Mesenchymal stem cell (in vitro differentiated cells and primary cell): ENCODE measurements at regions not wholly inside any gene's neighbourhood (a gene's known extent, or its start where the extent isn't known, plus 50 kb on each side); places are given as distances from the start of the nearest gene placed in this dataset.

Experiments
- DNase-seq: peaks from one replicate; pipeline ENCODE4 v3.0.0-alpha.2; 2013
- H2AFZ ChIP-seq: one replicate; pipeline ENCODE4 v1.6.1; 2013; ENCODE audit warnings: low read depth, mild to moderate bottlenecking, control low read depth, inconsistent platforms, low read length, moderate library complexity
- H2AK5ac ChIP-seq: 2 replicates; pipeline ENCODE4 v1.6.1; 2013; ENCODE audit warnings: low read length, moderate library complexity, mild to moderate bottlenecking, inconsistent platforms; ENCODE audit not compliant: severe bottlenecking
- H2BK120ac ChIP-seq: one replicate; pipeline ENCODE4 v1.6.1; 2013; ENCODE audit warnings: low read depth, mild to moderate bottlenecking, inconsistent platforms, low read length, moderate library complexity
- H2BK12ac ChIP-seq, 2 experiments: one replicate each; pipeline ENCODE4 v1.6.1; 2013; ENCODE audit warnings: inconsistent platforms in 2 of 2, low read length in 2 of 2, mild to moderate bottlenecking in 2 of 2, moderate library complexity in 2 of 2, control low read depth in 1 of 2
- H2BK15ac ChIP-seq: one replicate; pipeline ENCODE4 v1.6.1; 2013; ENCODE audit warnings: mild to moderate bottlenecking, low read depth, inconsistent platforms; ENCODE audit not compliant: poor library complexity, severe bottlenecking
- H2BK5ac ChIP-seq: 2 replicates; pipeline ENCODE4 v1.6.1; 2013; ENCODE audit warnings: low read depth, mild to moderate bottlenecking, low read length, control low read depth, inconsistent platforms; ENCODE audit not compliant: poor library complexity, severe bottlenecking
- H3K14ac ChIP-seq, 2 experiments: one replicate each; pipeline ENCODE4 v1.6.1; 2013; ENCODE audit warnings: inconsistent platforms in 2 of 2, low read length in 2 of 2, control low read depth in 1 of 2, mild to moderate bottlenecking in 1 of 2, moderate library complexity in 1 of 2
- H3K18ac ChIP-seq, 2 experiments: one replicate each; pipeline ENCODE4 v1.6.1; 2013; ENCODE audit warnings: inconsistent platforms in 2 of 2, low read length in 2 of 2, control low read depth in 1 of 2, low read depth in 1 of 2, mild to moderate bottlenecking in 1 of 2
- H3K23ac ChIP-seq, 2 experiments: one replicate each; pipeline ENCODE4 v1.6.1; 2013; ENCODE audit warnings: inconsistent platforms in 2 of 2, low read length in 2 of 2, mild to moderate bottlenecking in 2 of 2, moderate library complexity in 2 of 2, control low read depth in 1 of 2
- H3K27ac ChIP-seq: 2 replicates; pipeline ENCODE4 v1.5.1; 2013; ENCODE audit warnings: mild to moderate bottlenecking, moderate library complexity, low read length, control low read depth, inconsistent platforms; ENCODE audit not compliant: poor library complexity, severe bottlenecking
- H3K27me3 ChIP-seq, 2 experiments: 2 replicates each; pipeline versions ENCODE4 v1.6.1 to v1.7.0; 2013; ENCODE audit warnings: low read length in 2 of 2, mild to moderate bottlenecking in 2 of 2, moderate library complexity in 2 of 2, control low read depth in 1 of 2, inconsistent platforms in 1 of 2; ENCODE audit not compliant: control insufficient read depth in 1 of 2, insufficient read depth in 1 of 2
- H3K36me3 ChIP-seq, 2 experiments: 2 replicates each; pipeline versions ENCODE4 v1.6.1 to v1.7.0; 2013; ENCODE audit warnings: low read length in 2 of 2, control low read depth in 1 of 2, inconsistent platforms in 1 of 2, low read depth in 1 of 2, mild to moderate bottlenecking in 1 of 2; ENCODE audit not compliant: insufficient read depth in 2 of 2, control insufficient read depth in 1 of 2
- H3K4ac ChIP-seq, 2 experiments: one replicate each; pipeline ENCODE4 v1.6.1; 2013; ENCODE audit warnings: inconsistent platforms in 2 of 2, low read length in 2 of 2, mild to moderate bottlenecking in 2 of 2, moderate library complexity in 2 of 2, control low read depth in 1 of 2, low read depth in 1 of 2
- H3K4me1 ChIP-seq: 2 replicates; pipeline ENCODE4 v1.6.1; 2013; ENCODE audit warnings: low read depth, low read length, control low read depth; ENCODE audit not compliant: control insufficient read depth, insufficient read depth
- H3K4me2 ChIP-seq: 2 replicates; pipeline ENCODE4 v1.6.1; 2013; ENCODE audit warnings: low read length, mild to moderate bottlenecking, inconsistent platforms; ENCODE audit not compliant: poor library complexity, severe bottlenecking
- H3K4me3 ChIP-seq, 2 experiments: 2 replicates each; pipeline versions ENCODE4 v1.5.1 to v1.7.0; 2013; ENCODE audit warnings: low read length in 2 of 2, mild to moderate bottlenecking in 2 of 2, control low read depth in 1 of 2, low read depth in 1 of 2; ENCODE audit not compliant: insufficient read depth in 1 of 2
- H3K79me1 ChIP-seq: replicated peaks from 2 replicates; pipeline ENCODE4 v1.6.1; 2013; ENCODE audit warnings: mild to moderate bottlenecking, control low read depth, low read length, inconsistent platforms; ENCODE audit not compliant: poor library complexity, severe bottlenecking
- H3K9ac ChIP-seq: 2 replicates; pipeline ENCODE4 v1.7.0; 2013; ENCODE audit warnings: mild to moderate bottlenecking, low read length, moderate library complexity
- H3K9me3 ChIP-seq: 2 replicates; pipeline ENCODE4 v1.7.0; 2013; ENCODE audit warnings: mild to moderate bottlenecking, low read length; ENCODE audit not compliant: control insufficient read depth
- H4K8ac ChIP-seq: one replicate; pipeline ENCODE4 v1.6.1; 2013; ENCODE audit warnings: inconsistent platforms, mild to moderate bottlenecking, low read length, moderate library complexity
- H4K91ac ChIP-seq: one replicate; pipeline ENCODE4 v1.6.1; 2013; ENCODE audit warnings: mild to moderate bottlenecking, low read length, inconsistent platforms
- WGBS: methylation state at CpG from one replicate; pipeline ENCODE4 v1.1.7; 2013; ENCODE audit warnings: mixed read lengths; 5-methylcytosine and 5-hydroxymethylcytosine counted together

- Histone ChIP-seq H4K8ac (no peak overlapping the region), H3K9ac (no peak overlapping the region), H3K4me3 (no peak overlapping the region), H2BK12ac (no peak overlapping the region), H3K4me1 (peaks cover 2% of the 10 kb centered on the region), H3K9me3 (peaks cover 9% of the 10 kb centered on the region), H3K14ac (no peak overlapping the region), H2BK120ac (no peak overlapping the region), H3K18ac (no peak overlapping the region), H3K36me3 (no peaks in the 10 kb centered on the region), H2AK5ac (no peak overlapping the region), H3K4me2 (no peak overlapping the region), H2AFZ (no peak overlapping the region), H2BK5ac (no peak overlapping the region), H3K27me3 (no peaks in the 10 kb centered on the region), H3K4ac (no peak overlapping the region), H3K27ac (no peak overlapping the region), H3K23ac (no peak overlapping the region), H3K79me1 (no peaks in the 10 kb centered on the region), H2BK15ac (no peak overlapping the region), H4K91ac (no peak overlapping the region)
- WGBS = 52% methylated on average over 3 of the region's 3 CpGs
- DNase-seq = no peak
Observed at GRCh38 chr20:24357931-24358330, 111.5 kb upstream of the SYNDIG1 start.

GRCh38 chr20:24357177-24357576 is 112.3 kb upstream of the SYNDIG1 start:
- no peaks in the 10 kb centered on the region for H3K79me1 ChIP-seq
- H3K27ac ChIP-seq = no peak overlapping the region
- no peak overlapping the region for H3K4me2 ChIP-seq
- H3K9me3 ChIP-seq = peaks cover 4% of the 10 kb centered on the region
- H2BK15ac ChIP-seq = no peak overlapping the region
- H2BK12ac ChIP-seq = no peak overlapping the region
- no peak overlapping the region for H3K4me3 ChIP-seq
- no peak overlapping the region for H2AFZ ChIP-seq
- H2BK120ac ChIP-seq = no peak overlapping the region
- no peak for DNase-seq
- no peaks in the 10 kb centered on the region for H3K36me3 ChIP-seq
- H4K91ac ChIP-seq = no peak overlapping the region
- WGBS = 70% methylated on average over 3 of the region's 3 CpGs
- H3K18ac ChIP-seq = no peak overlapping the region
- no peak overlapping the region for H3K23ac ChIP-seq
- no peaks in the 10 kb centered on the region for H3K27me3 ChIP-seq
- no peak overlapping the region for H2AK5ac ChIP-seq
- no peak overlapping the region for H3K14ac ChIP-seq
- H3K9ac ChIP-seq = no peak overlapping the region
- H4K8ac ChIP-seq = no peak overlapping the region
- H3K4me1 ChIP-seq = peaks cover 2% of the 10 kb centered on the region
- H2BK5ac ChIP-seq = no peak overlapping the region
- no peak overlapping the region for H3K4ac ChIP-seq

- H3K4me3 ChIP-seq = no peak overlapping the region
Observed at GRCh38 chr20:24353135-24353690, 116.2 kb upstream of the SYNDIG1 start.

GRCh38 chr20:24350923-24351368 is 118.5 kb upstream of the SYNDIG1 start:
- H3K14ac ChIP-seq = no peak overlapping the region
- H3K27me3 ChIP-seq = no peaks in the 10 kb centered on the region
- no peak overlapping the region for H2BK15ac ChIP-seq
- no peak overlapping the region for H3K4me2 ChIP-seq
- no peak overlapping the region for H2BK120ac ChIP-seq
- H3K9ac ChIP-seq = no peak overlapping the region
- H3K9me3 ChIP-seq = no peaks in the 10 kb centered on the region
- H3K18ac ChIP-seq = no peak overlapping the region
- H2BK5ac ChIP-seq = no peak overlapping the region
- no peak overlapping the region for H3K23ac ChIP-seq
- WGBS = 85% methylated on average over 7 of the region's 7 CpGs
- no peak overlapping the region for H3K27ac ChIP-seq
- H3K36me3 ChIP-seq = no peaks in the 10 kb centered on the region
- H2AFZ ChIP-seq = no peak overlapping the region
- no peak overlapping the region for H2AK5ac ChIP-seq
- no peak overlapping the region for H2BK12ac ChIP-seq
- peaks cover 2% of the 10 kb centered on the region for H3K4me1 ChIP-seq
- H3K79me1 ChIP-seq = no peaks in the 10 kb centered on the region
- no peak overlapping the region for H3K4me3 ChIP-seq
- DNase-seq = no peak
- no peak overlapping the region for H4K91ac ChIP-seq
- H3K4ac ChIP-seq = no peak overlapping the region
- no peak overlapping the region for H4K8ac ChIP-seq

More at GRCh38 chr20:24353135-24353690, 116.2 kb upstream of the SYNDIG1 start:
- no peak overlapping the region for H2BK12ac ChIP-seq
- no peak overlapping the region for H3K4me2 ChIP-seq
- no peak overlapping the region for H3K9ac ChIP-seq
- no peak overlapping the region for H4K91ac ChIP-seq
- no peak overlapping the region for H2BK120ac ChIP-seq
- H3K27ac ChIP-seq = no peak overlapping the region
- H3K14ac ChIP-seq = no peak overlapping the region
- no peaks in the 10 kb centered on the region for H3K27me3 ChIP-seq
- no peak overlapping the region for H4K8ac ChIP-seq
- DNase-seq = no peak
- no peak overlapping the region for H2AFZ ChIP-seq
- H2AK5ac ChIP-seq = no peak overlapping the region
- 80% methylated on average over 2 of the region's 4 CpGs for WGBS
- no peaks in the 10 kb centered on the region for H3K36me3 ChIP-seq
- no peak overlapping the region for H3K23ac ChIP-seq
- H3K9me3 ChIP-seq = no peaks in the 10 kb centered on the region
- H3K4me1 ChIP-seq = peaks cover 4% of the 10 kb centered on the region
- H3K18ac ChIP-seq = no peak overlapping the region
- H2BK15ac ChIP-seq = no peak overlapping the region
- H2BK5ac ChIP-seq = no peak overlapping the region
- no peak overlapping the region for H3K4ac ChIP-seq
- H3K79me1 ChIP-seq = no peaks in the 10 kb centered on the region
